OCI-LY1 (cell line): ENCODE measurements at regions not wholly inside any gene's neighbourhood (a gene's known extent, or its start where the extent isn't known, plus 50 kb on each side); places are given as distances from the start of the nearest gene placed in this dataset.

ENCODE experiments used
- CTCF ChIP-seq: fragments of 200-600 bp; sonication (generic), shearing (Covaris generic); IDR thresholded peaks from 2 replicates; pipeline ENCODE4 v1.5.1; 2017; ENCODE audit warnings: mild to moderate bottlenecking, antibody characterized with exemption, low read length, moderate library complexity, mixed read lengths
- EZH2 ChIP-seq: fragments of 200-600 bp; sonication (generic), shearing (Covaris generic); IDR thresholded peaks from 2 replicates; pipeline ENCODE4 v1.8.0; 2017; ENCODE audit warnings: borderline replicate concordance, mixed run types, mild to moderate bottlenecking, antibody characterized with exemption, low read length, moderate library complexity, mixed read lengths

- TF ChIP-seq CTCF (no peak), EZH2 (no peak)
Observed at GRCh38 chrX:471281-471680, 84.6 kb upstream of the PPP2R3B start.
